GM06990 (cell line): ENCODE measurements at regions not wholly inside any gene's neighbourhood (a gene's known extent, or its start where the extent isn't known, plus 50 kb on each side); places are given as distances from the start of the nearest gene placed in this dataset.

Source experiments
- DNase-seq: peaks from one replicate; pipeline ENCODE4 v3.0.0-alpha.2; 2011; ENCODE audit not compliant: insufficient read length; ENCODE audit errors: extremely low read depth
- H3K27me3 ChIP-seq: replicated peaks from 2 replicates; pipeline ENCODE4 v1.6.0; 2011; ENCODE audit warnings: low read length; ENCODE audit not compliant: control insufficient read depth, insufficient read depth
- H3K36me3 ChIP-seq: 2 replicates; pipeline ENCODE4 v1.5.1; 2011; ENCODE audit warnings: low read length; ENCODE audit not compliant: control insufficient read depth, insufficient read depth
- H3K4me3 ChIP-seq: replicated peaks from 2 replicates; pipeline ENCODE4 v1.5.1; 2011; ENCODE audit warnings: low read depth, mild to moderate bottlenecking, control low read depth, low read length
- TF ChIP-seq, protein P1 (sequence below): IDR thresholded peaks from 2 replicates; pipeline ENCODE4 v1.5.1; 2011; ENCODE audit warnings: low read length, control low read depth, mild to moderate bottlenecking, inconsistent platforms; ENCODE audit not compliant: insufficient read depth, poor library complexity, severe bottlenecking

DNA sequence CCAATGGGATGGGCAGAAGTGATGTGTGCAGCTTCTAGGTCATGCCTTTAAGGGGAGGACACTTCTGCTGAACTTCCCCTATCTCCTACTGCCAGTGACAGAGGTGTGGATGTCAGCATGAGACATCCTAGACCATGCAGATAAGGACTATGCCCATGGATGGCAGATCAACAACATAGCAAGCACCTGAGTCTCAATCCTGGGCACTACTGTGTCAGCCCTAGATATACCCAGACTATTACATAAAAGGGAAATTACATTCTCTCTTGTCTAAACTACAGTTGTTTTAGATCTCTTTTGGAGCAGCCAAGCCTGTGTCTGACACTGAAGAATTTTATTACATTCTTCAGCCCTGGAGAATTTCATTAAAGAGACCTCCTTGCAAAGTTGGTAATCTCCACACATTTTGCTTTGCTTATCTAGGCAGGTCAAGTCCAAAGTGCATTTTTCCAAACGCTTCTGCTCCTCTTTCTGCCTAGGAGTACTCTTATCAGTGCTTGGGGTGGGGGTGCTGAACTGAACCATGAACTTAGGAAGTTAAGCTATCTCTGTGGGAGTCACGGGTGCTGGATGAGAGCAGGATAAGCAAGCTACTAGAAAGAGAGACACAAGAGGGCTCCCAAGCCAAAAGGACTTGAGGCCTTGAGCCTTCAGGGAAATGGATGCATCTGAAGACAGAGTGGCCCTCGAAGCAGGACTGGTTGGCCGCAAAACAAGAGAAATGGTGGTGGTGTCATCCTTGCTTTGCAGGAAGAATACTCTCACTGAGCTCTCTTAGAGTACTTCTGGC is 95.2 kb upstream of the SPRED2 start:
- H3K36me3 ChIP-seq, result no peaks in the 10 kb centered on the region
- TF ChIP-seq, protein P1, sequence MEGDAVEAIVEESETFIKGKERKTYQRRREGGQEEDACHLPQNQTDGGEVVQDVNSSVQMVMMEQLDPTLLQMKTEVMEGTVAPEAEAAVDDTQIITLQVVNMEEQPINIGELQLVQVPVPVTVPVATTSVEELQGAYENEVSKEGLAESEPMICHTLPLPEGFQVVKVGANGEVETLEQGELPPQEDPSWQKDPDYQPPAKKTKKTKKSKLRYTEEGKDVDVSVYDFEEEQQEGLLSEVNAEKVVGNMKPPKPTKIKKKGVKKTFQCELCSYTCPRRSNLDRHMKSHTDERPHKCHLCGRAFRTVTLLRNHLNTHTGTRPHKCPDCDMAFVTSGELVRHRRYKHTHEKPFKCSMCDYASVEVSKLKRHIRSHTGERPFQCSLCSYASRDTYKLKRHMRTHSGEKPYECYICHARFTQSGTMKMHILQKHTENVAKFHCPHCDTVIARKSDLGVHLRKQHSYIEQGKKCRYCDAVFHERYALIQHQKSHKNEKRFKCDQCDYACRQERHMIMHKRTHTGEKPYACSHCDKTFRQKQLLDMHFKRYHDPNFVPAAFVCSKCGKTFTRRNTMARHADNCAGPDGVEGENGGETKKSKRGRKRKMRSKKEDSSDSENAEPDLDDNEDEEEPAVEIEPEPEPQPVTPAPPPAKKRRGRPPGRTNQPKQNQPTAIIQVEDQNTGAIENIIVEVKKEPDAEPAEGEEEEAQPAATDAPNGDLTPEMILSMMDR, result no peak
- H3K27me3 ChIP-seq, result peaks cover 2% of the 10 kb centered on the region; the same call in 1 of the 2 replicates
- no peak overlapping the region for H3K4me3 ChIP-seq
- DNase-seq, result no peak

DNA sequence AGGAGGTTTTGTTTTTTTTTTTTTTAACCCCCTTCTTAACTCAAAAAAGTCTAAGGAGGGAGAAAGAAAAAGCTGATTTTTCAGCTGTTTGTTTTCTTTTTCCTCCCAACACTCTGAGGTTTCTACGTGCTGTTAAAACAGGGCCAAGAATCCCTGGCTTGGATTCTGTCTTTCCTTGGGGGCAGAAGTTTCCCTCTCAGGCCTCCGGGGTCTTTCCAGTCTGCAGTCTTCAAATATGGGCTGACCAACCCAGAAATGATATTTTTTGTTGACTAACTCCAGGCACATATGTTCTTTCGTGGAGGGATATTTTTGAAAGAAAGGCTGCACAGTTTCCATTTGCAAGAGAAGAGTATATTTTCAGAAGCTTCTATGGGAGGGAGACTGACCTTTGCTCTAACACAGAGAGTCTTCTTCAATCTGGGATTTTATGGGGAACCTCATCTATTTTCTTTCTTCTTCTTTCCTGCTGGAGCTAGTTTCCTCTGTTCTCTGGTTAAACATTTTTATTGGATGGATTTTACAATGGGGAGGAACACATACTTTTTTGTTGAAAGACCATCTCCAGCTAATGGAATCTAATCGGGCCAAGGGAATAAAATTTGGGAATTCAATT is 93.3 kb upstream of the SPRED2 start:
- no peak for DNase-seq
- TF ChIP-seq, protein P1, result no peak
- Histone ChIP-seq H3K27me3 (peaks cover 2% of the 10 kb centered on the region; the same call in 1 of the 2 replicates), H3K4me3 (no peak overlapping the region), H3K36me3 (no peaks in the 10 kb centered on the region)

DNA sequence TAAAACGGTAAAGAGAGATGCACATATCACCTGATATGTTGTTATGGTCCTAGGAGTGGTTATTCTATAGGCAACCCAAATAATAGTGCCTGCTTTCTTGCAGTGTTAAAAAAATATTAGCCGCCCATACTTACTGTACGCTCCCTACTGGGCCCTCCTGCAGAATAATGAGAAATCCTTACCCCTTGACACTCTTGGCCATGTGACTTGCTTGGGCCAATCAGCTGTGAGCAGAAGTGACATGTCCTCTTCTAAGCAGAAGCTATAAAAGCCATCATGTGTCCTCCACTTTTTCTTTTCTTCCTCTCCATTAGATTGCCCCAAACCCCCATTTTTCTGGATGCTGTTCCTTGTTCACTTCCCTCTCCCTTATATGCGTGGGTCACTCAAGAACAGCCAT is 90.5 kb upstream of the SPRED2 start:
- no peaks in the 10 kb centered on the region for H3K36me3 ChIP-seq
- DNase-seq, result no peak
- TF ChIP-seq, protein P1, result no peak
- H3K27me3 ChIP-seq, result no peaks in the 10 kb centered on the region; the same call in 1 of the 2 replicates
- no peak overlapping the region for H3K4me3 ChIP-seq

DNA sequence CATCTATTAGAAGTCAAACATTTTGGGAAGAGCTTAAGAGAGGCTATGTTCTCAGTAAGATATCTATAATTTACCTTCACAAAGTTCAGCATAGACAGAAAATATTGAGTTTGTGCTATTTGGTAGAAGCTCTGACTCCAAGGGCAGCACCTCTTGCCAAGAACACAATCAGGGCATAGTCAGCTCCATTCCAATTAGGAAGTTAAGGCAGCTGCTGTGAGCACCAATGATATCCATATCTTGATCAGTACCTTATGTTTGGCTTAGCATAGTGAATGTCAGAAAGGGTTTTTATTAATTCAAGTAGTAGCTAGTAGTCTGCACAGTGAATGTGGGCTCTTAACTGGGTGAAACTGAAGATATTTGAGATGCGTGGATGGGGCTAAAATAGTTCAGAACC is 86.4 kb upstream of the SPRED2 start:
- Histone ChIP-seq H3K4me3 (no peak overlapping the region), H3K36me3 (no peaks in the 10 kb centered on the region), H3K27me3 (no peaks in the 10 kb centered on the region)
- TF ChIP-seq, protein P1, result no peak
- DNase-seq, result no peak

DNA sequence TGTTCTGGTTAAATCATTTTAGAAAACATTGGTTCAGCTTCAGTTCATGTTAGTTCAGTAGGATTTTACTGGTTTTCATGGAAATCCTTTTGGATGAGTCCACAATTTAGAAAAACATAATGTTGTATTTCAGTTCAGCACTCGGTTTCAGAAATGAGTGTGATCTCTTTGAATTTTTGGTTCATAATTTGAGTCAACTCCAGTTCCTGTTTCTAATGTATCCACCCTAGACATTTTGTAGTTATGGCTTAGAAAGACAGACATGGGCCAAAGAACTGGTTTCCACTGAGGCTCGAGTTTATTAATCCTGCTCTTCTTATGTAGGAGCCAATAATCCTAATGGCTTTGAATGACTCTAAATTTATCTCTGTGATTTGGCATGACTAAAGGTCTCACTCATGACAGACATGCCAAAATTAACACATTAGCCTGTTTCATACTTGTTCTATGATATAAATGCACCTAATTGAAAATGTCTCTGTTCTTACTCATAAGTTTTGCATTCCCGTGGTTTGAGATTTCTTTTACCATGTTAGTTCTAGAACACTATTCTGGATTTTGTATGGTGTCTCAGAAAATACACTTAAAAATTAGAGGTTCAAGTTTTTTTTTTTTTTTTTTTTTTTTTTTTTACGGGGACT is 82.3 kb upstream of the SPRED2 start:
- TF ChIP-seq, protein P1, result no peak
- no peaks in the 10 kb centered on the region for H3K27me3 ChIP-seq
- DNase-seq, result peak; percentile 25
- H3K4me3 ChIP-seq, result no peak overlapping the region
- H3K36me3 ChIP-seq, result no peaks in the 10 kb centered on the region
